Cardiac muscle cell (in vitro differentiated cells and primary cell): ENCODE measurements at regions not wholly inside any gene's neighbourhood (a gene's known extent, or its start where the extent isn't known, plus 50 kb on each side); places are given as distances from the start of the nearest gene placed in this dataset.

Source experiments
- DNase-seq, 2 donors: peaks; one replicate each; pipeline versions ENCODE4 v3.0.0 to v3.0.0-alpha.2; 2010 to 2017; ENCODE audit warnings: low read depth in 1 of 2, low spot score in 1 of 2
- H3K27ac ChIP-seq: fragments of 200-600 bp; sonication (generic); 2 replicates; pipeline ENCODE4 v1.5.1; 2016
- H3K27me3 ChIP-seq: fragments of 200-600 bp; sonication (generic); 2 replicates; pipeline ENCODE4 v1.6.0; 2016; ENCODE audit warnings: control low read depth
- H3K36me3 ChIP-seq: fragments of 200-600 bp; sonication (generic); 2 replicates; pipeline ENCODE4 v1.5.1; 2016; ENCODE audit warnings: control low read depth
- H3K4me1 ChIP-seq: fragments of 200-600 bp; sonication (generic); 2 replicates; pipeline ENCODE4 v1.8.1; 2017; ENCODE audit warnings: low read depth, mild to moderate bottlenecking, mixed run types
- H3K4me3 ChIP-seq: fragments of 200-600 bp; sonication (generic); 2 replicates; pipeline ENCODE4 v1.5.1; 2016; ENCODE audit warnings: mild to moderate bottlenecking
- H3K9me3 ChIP-seq: fragments of 200-600 bp; sonication (generic); 2 replicates; pipeline ENCODE4 v1.5.1; 2017; ENCODE audit warnings: low read depth, mild to moderate bottlenecking, control low read depth
- CTCF ChIP-seq: IDR thresholded peaks from 2 replicates; pipeline ENCODE4 v1.5.1; 2012; ENCODE audit warnings: low read depth, mild to moderate bottlenecking, low read length

GRCh38 chr12:18807714-18808113, 69.8 kb downstream of the CAPZA3 start:
- no peak overlapping the region for H3K4me3 ChIP-seq
- no peak overlapping the region for H3K27ac ChIP-seq
- TF ChIP-seq CTCF = no peak
- DNase-seq = no peak
- peaks cover 4% of the 10 kb centered on the region for H3K4me1 ChIP-seq
- H3K36me3 ChIP-seq = no peaks in the 10 kb centered on the region
- no peaks in the 10 kb centered on the region for H3K9me3 ChIP-seq
- H3K27me3 ChIP-seq = no peaks in the 10 kb centered on the region

GRCh38 chr12:18808221-18808620, 70.3 kb downstream of the CAPZA3 start:
- TF ChIP-seq CTCF = no peak
- no peak overlapping the region for H3K27ac ChIP-seq
- no peak for DNase-seq
- no peaks in the 10 kb centered on the region for H3K36me3 ChIP-seq
- H3K4me1 ChIP-seq = peaks cover 4% of the 10 kb centered on the region
- H3K9me3 ChIP-seq = no peaks in the 10 kb centered on the region
- H3K27me3 ChIP-seq = no peaks in the 10 kb centered on the region
- H3K4me3 ChIP-seq = no peak overlapping the region

GRCh38 chr12:18810537-18811253, 72.8 kb downstream of the CAPZA3 start:
- H3K4me3 ChIP-seq = no peak overlapping the region
- peaks cover 4% of the 10 kb centered on the region for H3K4me1 ChIP-seq
- H3K9me3 ChIP-seq = no peaks in the 10 kb centered on the region
- TF ChIP-seq CTCF = no peak
- no peaks in the 10 kb centered on the region for H3K36me3 ChIP-seq
- no peak overlapping the region for H3K27ac ChIP-seq
- peak in 1 of 2 donors; percentile 67 for DNase-seq
- no peaks in the 10 kb centered on the region for H3K27me3 ChIP-seq

- peak in 1 of 2 donors; percentile 73 for DNase-seq
- no peak overlapping the region for H3K27ac ChIP-seq
- no peaks in the 10 kb centered on the region for H3K36me3 ChIP-seq
- TF ChIP-seq CTCF = no peak
- peaks cover 4% of the 10 kb centered on the region for H3K4me1 ChIP-seq
- H3K27me3 ChIP-seq = no peaks in the 10 kb centered on the region
- H3K4me3 ChIP-seq = no peak overlapping the region
- no peaks in the 10 kb centered on the region for H3K9me3 ChIP-seq
Observed at GRCh38 chr12:18811273-18811672, 73.4 kb downstream of the CAPZA3 start.

GRCh38 chr12:18813753-18814152, 75.8 kb downstream of the CAPZA3 start:
- DNase-seq = no peak
- H3K27me3 ChIP-seq = no peaks in the 10 kb centered on the region
- no peak overlapping the region for H3K4me3 ChIP-seq
- no peak for TF ChIP-seq CTCF
- H3K9me3 ChIP-seq = no peaks in the 10 kb centered on the region
- no peak overlapping the region for H3K27ac ChIP-seq
- peaks cover 8% of the 10 kb centered on the region for H3K4me1 ChIP-seq
- no peaks in the 10 kb centered on the region for H3K36me3 ChIP-seq
